IPS-18c (cell line): ENCODE measurements at regions not wholly inside any gene's neighbourhood (a gene's known extent, or its start where the extent isn't known, plus 50 kb on each side); places are given as distances from the start of the nearest gene placed in this dataset.

Experiments
- H3K4me3 ChIP-seq: 2 replicates; pipeline ENCODE4 v1.7.0; 2013; ENCODE audit warnings: low read depth, mild to moderate bottlenecking, low read length, moderate library complexity; ENCODE audit not compliant: insufficient read depth
- H3K9me3 ChIP-seq: one replicate; pipeline ENCODE4 v1.6.1; 2013; ENCODE audit warnings: mild to moderate bottlenecking, low read length, moderate library complexity; ENCODE audit not compliant: control insufficient read depth, insufficient read depth

DNA sequence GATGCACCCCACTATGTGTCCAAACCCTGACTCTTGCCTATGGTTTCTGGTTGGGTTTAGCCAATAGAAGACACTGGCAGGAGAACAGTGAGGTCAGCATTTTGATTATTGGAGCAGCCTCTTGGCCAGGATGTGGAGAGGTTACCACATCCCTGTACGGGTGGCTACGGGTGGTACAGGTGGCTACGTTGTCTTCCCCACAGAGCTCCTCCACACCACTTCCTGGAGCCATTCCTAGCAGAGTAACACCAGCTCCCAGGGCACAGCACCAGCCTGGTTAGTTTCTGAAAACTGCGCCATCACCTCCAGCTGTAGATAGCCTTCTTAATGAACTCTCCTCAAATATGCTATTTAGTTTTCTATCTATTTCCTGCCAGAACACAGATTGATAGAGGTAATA is 445.2 kb downstream of the INHBA start:
- H3K4me3 ChIP-seq = no peak overlapping the region
- H3K9me3 ChIP-seq = no peaks in the 10 kb centered on the region

- H3K9me3 ChIP-seq = no peaks in the 10 kb centered on the region
Measured at GRCh38 chr7:41256186-41256945, 446.5 kb downstream of the INHBA start.

DNA sequence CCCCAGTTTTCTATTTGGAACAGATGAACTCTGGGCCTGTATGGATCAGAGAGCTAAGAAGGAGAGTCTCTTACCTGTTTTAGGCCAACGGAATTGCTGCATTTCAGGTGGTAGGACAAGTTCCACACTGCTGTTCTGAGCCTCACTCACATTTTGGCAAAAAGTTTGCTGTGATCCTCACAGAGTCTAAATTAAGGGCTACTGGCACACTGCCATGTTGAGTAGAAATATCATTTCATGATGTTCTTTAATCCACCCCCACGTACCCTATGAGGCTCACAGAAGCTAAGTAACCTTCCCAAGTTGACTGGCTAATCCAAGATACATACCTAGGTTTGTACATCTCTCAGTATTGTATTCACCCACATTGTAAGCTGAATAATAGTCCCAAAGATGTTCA is 447.2 kb downstream of the INHBA start:
- H3K9me3 ChIP-seq = no peaks in the 10 kb centered on the region
- no peak overlapping the region for H3K4me3 ChIP-seq

More at GRCh38 chr7:41256186-41256945, 446.5 kb downstream of the INHBA start:
- no peak overlapping the region for H3K4me3 ChIP-seq

GRCh38 chr7:41255113-41255512 is 447.8 kb downstream of the INHBA start:
- Histone ChIP-seq H3K4me3 (no peak overlapping the region), H3K9me3 (no peaks in the 10 kb centered on the region)

DNA sequence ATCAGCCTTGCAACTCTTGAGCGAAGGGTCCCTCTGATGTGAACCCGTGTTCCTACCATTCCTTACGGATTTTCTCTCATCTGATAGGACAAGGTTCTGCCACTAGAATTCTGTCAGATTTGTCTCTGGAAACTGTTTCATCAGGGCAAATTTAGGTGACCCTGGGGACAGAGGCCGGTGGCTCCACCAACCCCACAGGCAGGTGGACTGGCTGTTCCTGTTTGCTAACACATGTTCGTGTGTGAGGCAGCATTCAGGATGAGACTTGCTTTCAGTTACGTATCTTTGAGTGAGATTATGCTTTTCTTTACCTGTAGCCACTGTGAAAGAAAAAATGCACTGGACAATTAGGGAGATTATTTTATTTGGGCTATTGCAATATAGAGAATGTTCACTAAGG is 449.9 kb downstream of the INHBA start:
- H3K4me3 ChIP-seq = no peak overlapping the region

GRCh38 chr7:41252551-41252950 is 450.3 kb downstream of the INHBA start:
- Histone ChIP-seq H3K9me3 (no peaks in the 10 kb centered on the region), H3K4me3 (no peak overlapping the region)

More for the DNA sequence above, 449.9 kb downstream of the INHBA start:
- H3K9me3 ChIP-seq = no peaks in the 10 kb centered on the region

GRCh38 chr7:41247143-41247865 is 455.6 kb downstream of the INHBA start:
- no peaks in the 10 kb centered on the region for H3K9me3 ChIP-seq
- no peak overlapping the region for H3K4me3 ChIP-seq

- H3K9me3 ChIP-seq = no peaks in the 10 kb centered on the region
- no peak overlapping the region for H3K4me3 ChIP-seq
Measured at GRCh38 chr7:41245916-41246315, 457.0 kb downstream of the INHBA start.

DNA sequence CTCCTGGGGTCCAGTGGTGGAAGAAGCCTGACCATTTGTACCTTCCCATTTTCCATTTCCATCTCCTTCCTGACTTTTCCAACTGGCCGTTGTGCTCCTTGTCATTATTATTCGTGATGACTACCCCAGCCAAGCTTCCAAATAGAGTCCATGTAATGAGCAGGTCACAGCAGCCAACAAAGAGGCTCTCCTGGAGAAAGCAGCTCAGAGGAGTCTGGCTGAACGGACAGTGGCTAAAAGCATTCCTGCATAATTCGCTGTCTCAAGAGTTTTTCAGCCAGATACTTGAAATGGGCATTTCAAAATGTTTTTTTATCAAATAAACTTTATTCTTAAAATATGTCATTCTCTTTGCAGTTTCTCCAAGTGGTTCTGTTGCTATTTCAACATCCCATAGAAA is 458.6 kb downstream of the INHBA start:
- H3K4me3 ChIP-seq = no peak overlapping the region
- no peaks in the 10 kb centered on the region for H3K9me3 ChIP-seq

DNA sequence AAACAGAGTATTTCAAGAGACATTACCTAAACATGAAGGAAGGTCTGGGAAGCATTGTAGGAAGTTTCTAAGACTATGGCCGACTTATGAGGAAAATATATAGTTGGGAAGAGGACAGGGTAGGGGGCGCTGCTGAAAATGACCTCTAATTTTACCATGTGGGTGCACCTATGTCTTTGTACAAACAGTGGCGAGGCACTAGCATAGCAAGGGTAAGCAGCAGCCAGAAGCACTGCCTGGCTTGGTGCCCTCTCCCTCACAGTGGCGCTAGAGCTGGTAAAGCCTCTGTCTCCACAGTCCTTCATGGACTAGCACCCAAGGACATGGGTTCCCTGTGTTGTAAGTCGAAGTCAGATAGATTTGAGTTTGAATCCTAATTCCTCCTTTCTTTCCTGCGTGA is 461.2 kb downstream of the INHBA start:
- Histone ChIP-seq H3K4me3 (no peak overlapping the region), H3K9me3 (no peaks in the 10 kb centered on the region)

GRCh38 chr7:41239596-41239995 is 463.3 kb downstream of the INHBA start:
- Histone ChIP-seq H3K9me3 (no peaks in the 10 kb centered on the region), H3K4me3 (no peak overlapping the region)

GRCh38 chr7:41238851-41239331 is 464.0 kb downstream of the INHBA start:
- Histone ChIP-seq H3K4me3 (no peak overlapping the region), H3K9me3 (no peaks in the 10 kb centered on the region)

GRCh38 chr7:41237956-41238355 is 464.9 kb downstream of the INHBA start:
- no peak overlapping the region for H3K4me3 ChIP-seq
- H3K9me3 ChIP-seq = no peaks in the 10 kb centered on the region

DNA sequence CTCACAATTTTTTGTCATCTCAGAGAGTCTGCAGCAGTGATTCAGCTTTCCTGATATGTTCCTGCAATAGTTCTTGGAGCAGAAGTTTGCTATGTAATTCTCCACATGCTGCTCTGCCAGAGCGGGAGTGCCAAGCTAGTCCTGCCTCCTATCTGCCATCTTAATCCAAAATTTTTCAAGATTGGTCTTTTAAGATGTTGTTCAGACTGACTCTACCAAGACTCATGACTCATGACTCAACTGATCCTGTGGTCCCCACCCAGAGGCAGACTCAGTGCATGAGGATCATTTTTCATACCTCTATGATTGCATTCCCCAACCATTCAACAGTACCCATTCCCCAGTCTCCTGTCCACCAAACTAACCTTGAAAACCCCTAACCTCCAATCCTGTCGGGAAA is 470.8 kb downstream of the INHBA start:
- Histone ChIP-seq H3K9me3 (peaks cover 10% of the 10 kb centered on the region), H3K4me3 (no peak overlapping the region)

GRCh38 chr7:41224063-41224763 is 478.7 kb downstream of the INHBA start:
- peaks cover 3% of the 10 kb centered on the region for H3K9me3 ChIP-seq

DNA sequence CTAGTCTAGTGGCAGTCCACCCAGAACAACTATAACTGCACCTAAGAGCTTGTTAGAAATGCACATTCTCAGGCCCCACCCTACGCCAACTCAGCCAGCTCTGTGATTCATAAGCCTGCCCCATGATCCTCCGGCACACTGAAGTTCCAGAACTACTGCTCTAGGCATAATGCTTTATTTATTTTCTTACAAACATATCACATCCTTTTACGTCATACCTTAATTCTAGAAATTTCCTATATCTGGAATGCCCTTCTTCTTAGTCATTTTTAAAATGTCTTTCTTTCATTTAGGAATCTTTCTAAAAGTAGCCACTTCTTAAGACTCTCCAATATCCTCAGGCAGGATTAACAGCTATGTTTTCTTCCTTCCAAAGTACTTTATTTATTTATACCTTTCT is 480.1 kb downstream of the INHBA start:
- Histone ChIP-seq H3K4me3 (no peak overlapping the region), H3K9me3 (no peaks in the 10 kb centered on the region)

More at GRCh38 chr7:41224063-41224763, 478.7 kb downstream of the INHBA start:
- H3K4me3 ChIP-seq = no peak overlapping the region

DNA sequence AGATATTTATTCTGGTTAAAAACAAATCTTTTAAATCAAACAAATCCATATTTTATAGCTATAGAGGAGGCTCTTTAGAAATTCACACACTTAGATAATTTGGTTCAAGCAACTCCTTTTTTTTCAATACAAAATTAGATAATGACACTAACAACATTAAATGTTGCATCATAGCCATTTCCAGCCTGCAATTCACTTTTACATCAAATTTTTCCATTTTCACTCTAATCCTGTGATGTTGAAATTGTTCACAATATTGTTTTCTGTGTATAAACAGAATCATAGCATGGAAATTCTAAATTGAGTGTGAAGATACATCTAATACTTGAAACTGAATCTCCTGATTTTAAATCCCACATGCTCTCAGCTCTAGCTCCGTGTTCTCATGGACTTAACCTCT is 482.6 kb downstream of the INHBA start:
- no peaks in the 10 kb centered on the region for H3K9me3 ChIP-seq

DNA sequence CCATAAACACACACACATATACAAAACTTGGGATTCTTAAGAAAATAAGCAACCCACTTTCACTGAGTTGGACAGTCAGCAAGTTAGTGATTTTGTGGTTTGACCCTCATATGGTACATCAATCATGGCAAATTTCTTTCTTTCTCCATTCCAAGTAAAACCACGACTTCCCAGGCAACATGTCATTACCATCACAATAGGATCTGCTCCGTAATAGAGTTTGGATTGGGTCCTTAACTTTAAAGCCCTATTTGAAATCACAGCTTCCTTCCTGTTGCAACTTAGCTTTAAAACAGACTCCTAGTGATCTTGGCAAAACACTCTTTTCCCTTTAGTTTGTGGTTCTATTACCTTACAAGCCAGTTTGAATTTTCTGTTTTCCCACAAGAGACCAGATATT is 483.6 kb downstream of the INHBA start:
- H3K4me3 ChIP-seq = no peak overlapping the region
- no peaks in the 10 kb centered on the region for H3K9me3 ChIP-seq

More for the DNA sequence above, 482.6 kb downstream of the INHBA start:
- H3K4me3 ChIP-seq = no peak overlapping the region
